HEK293 (cell line): ENCODE measurements at regions not wholly inside any gene's neighbourhood (a gene's known extent, or its start where the extent isn't known, plus 50 kb on each side); places are given as distances from the start of the nearest gene placed in this dataset.

ENCODE experiments used
- ZEB2 ChIP-seq: fragments of 450-650 bp; formaldehyde crosslinking; IDR thresholded peaks from 2 replicates; pipeline ENCODE4 v1.5.1; 2016; ENCODE audit warnings: missing biosample characterization, missing genetic modification characterization
- TF ChIP-seq, protein P1 (sequence below): fragments of 450-650 bp; formaldehyde crosslinking; IDR thresholded peaks from 2 replicates; pipeline ENCODE4 v1.5.1; 2016; ENCODE audit warnings: missing biosample characterization, missing genetic modification characterization

DNA sequence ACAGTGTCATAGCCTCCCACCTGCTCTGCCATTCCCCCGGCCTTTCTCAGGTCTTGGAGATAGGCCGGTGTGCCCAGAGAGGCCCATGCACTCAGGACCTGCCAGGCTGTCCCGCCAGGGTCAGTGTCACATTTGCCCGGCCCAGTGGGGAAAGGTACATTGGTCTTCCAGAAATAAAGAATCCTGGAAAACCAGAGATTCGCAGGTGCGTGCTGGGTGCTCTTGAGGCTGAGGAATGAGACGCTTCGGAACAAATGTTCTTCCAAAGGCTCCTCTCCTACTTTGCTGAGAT lies 205.8 kb upstream of the RTL1 start:
- TF ChIP-seq, protein P1, sequence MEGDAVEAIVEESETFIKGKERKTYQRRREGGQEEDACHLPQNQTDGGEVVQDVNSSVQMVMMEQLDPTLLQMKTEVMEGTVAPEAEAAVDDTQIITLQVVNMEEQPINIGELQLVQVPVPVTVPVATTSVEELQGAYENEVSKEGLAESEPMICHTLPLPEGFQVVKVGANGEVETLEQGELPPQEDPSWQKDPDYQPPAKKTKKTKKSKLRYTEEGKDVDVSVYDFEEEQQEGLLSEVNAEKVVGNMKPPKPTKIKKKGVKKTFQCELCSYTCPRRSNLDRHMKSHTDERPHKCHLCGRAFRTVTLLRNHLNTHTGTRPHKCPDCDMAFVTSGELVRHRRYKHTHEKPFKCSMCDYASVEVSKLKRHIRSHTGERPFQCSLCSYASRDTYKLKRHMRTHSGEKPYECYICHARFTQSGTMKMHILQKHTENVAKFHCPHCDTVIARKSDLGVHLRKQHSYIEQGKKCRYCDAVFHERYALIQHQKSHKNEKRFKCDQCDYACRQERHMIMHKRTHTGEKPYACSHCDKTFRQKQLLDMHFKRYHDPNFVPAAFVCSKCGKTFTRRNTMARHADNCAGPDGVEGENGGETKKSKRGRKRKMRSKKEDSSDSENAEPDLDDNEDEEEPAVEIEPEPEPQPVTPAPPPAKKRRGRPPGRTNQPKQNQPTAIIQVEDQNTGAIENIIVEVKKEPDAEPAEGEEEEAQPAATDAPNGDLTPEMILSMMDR (tag by site-specific recombination), result no peak
- TF ChIP-seq ZEB2 (tag by site-specific recombination), result no peak
